ENCODE measurements at regions not wholly inside any gene's neighbourhood (a gene's known extent, or its start where the extent isn't known, plus 50 kb on each side); places are given as distances from the start of the nearest gene placed in this dataset.

DNA sequence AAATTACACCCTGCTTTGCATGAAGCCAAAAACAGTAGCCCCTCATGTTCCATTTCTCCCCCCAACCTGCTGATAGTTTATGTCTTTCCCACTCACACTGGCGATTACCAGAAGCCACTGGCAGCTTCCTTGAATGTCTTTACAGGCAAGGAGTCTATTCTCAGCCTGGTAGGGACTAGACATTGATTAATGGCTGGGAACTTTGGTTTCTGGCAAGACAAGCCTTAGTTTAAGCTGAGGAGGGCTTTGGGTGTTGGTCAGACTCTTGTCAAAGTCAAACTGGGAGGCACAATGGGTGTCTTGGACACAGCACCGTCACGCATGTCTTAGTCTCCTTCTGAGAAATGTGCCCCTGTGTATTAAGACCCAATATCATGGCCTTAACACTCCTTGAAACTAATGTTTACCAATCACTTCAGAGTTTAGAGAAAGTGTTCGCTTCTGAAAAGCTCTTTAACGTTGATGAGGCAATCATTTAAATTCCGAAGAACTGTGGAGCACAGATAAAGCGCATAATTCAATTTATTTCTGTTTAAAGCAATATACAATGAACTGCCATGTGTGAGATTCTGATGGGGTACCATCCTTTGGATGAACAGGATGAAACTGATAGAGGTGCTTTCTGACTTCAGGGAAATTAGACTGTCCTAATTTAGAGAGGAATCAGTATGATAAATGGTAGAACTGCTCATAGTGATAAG, 53.9 kb upstream of the CPEB4 start (continued):
- no peak for TF ChIP-seq KDM5B (IDR thresholded peaks at IDR 0.05; ENCODE audit: insufficient replicate concordance, low read depth, low read length)

DNA sequence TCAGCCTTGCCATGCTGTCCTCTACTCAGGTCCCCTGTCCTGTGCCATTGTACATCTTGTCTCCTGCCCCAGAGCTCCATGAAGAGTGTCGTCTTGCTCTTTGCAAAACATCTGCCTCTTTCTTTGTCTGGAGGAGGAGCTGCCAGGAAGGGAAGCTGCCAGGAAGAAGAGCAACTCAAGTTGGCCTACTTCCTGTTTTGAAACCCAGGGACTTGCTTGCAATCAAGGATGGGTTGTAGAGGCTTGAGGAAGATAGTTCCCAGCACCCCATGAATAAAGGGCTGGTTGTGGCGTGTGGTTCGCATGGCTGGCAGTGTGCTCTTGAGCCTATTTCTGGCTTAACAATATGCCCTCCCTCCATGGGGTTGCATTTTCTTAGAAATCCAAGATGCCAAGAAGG, 53.0 kb upstream of the CPEB4 start:
- ChIA-PET POLR2A (interaction anchor here (0.7 to 1.3 kb wide), 8 partner anchors 9 to 107 kb away, joined by 3 to 7 read pairs (median 4); no protein-coding TSS in a partner anchor), CTCF (ENCODE audit: low intra/inter-chr PET ratio) (no interaction called here)
- BruUV-seq (replicated peaks) = no TSS peak
- FAIRE-seq (no peak), DNase-seq (ENCODE audit: extremely low read depth in 1 of 4, low spot score in 3 of 4) (no peak), ATAC-seq (no peak)
- intact Hi-C loops (cut with micrococcal nuclease) = loop anchor here (5.0 kb wide), 2 partner anchors 137 to 208 kb away; no protein-coding TSS in a partner anchor
- H3K79me2 ChIP-seq (ENCODE audit: control insufficient read depth, insufficient read depth, low read length) = no peaks in the 10 kb centered on the region
- H3K36me3 ChIP-seq (ENCODE audit: control insufficient read depth, insufficient read depth, low read length) = no peaks in the 10 kb centered on the region
- H3K27me3 ChIP-seq (ENCODE audit: control insufficient read depth in 2 of 2, insufficient read depth in 2 of 2, low read length in 2 of 2) = no peaks in the 10 kb centered on the region
- H3K9ac ChIP-seq (ENCODE audit: insufficient read depth in 1 of 2, low read depth in 2 of 2, low read length in 2 of 2) = no peak overlapping the region
- H3K4me3 ChIP-seq = no peak overlapping the region
- H3K4me1 ChIP-seq (replicated peaks in 1 of 2; ENCODE audit: control insufficient read depth in 2 of 2, insufficient read depth in 2 of 2, low read length in 2 of 2) = peaks cover 20 to 65% of the 10 kb centered on the region in 2 experiments
- H3K9me3 ChIP-seq (replicated peaks; ENCODE audit: control insufficient read depth, insufficient read depth, low read depth, low read length) = no peaks in the 10 kb centered on the region; the same call in 1 of the 2 replicates
- no peak overlapping the region for H3K27ac ChIP-seq (ENCODE audit: extremely low read depth, low read depth, low read length)
- H3K9me1 ChIP-seq (ENCODE audit: control insufficient read depth, insufficient read depth, low read length) = no peaks in the 10 kb centered on the region
- H2AFZ ChIP-seq (ENCODE audit: low read depth, low read length) = peak overlapping the region; percentile 76; the same call in 1 of the 2 replicates
- WGBS (ENCODE audit: insufficient coverage, low coverage, missing lambda C conversion rate) = 76% methylated on average over 3 of the region's 3 CpGs
- TF ChIP-seq SETDB1 (IDR thresholded peaks at IDR 0.05; ENCODE audit: low read length) (no peak), CREB1 (IDR thresholded peaks at IDR 0.05) (no peak), CREB1 (CRISPR knock-in tag; IDR thresholded peaks at IDR 0.05) (no peak), WHSC1 (IDR thresholded peaks at IDR 0.05; ENCODE audit: low read length) (no peak), PTTG1 (tag; IDR thresholded peaks at IDR 0.05; ENCODE audit: low read depth) (no peak), SPI1 (IDR thresholded peaks at IDR 0.05; ENCODE audit: borderline replicate concordance, low read depth, low read length) (0 out of 2 replicates have a peak, but pooled peaks have one; percentile 54), GABPA (tag; conservative IDR thresholded peaks at IDR 0.05; ENCODE audit: low read depth) (0 out of 2 replicates have a peak, but pooled peaks have one; percentile 18), ZFX (CRISPR knock-in tag; IDR thresholded peaks at IDR 0.05) (no peak), ZNF696 (CRISPR knock-in tag; conservative IDR thresholded peaks at IDR 0.05) (no peak)
- TF ChIP-seq, protein P1, sequence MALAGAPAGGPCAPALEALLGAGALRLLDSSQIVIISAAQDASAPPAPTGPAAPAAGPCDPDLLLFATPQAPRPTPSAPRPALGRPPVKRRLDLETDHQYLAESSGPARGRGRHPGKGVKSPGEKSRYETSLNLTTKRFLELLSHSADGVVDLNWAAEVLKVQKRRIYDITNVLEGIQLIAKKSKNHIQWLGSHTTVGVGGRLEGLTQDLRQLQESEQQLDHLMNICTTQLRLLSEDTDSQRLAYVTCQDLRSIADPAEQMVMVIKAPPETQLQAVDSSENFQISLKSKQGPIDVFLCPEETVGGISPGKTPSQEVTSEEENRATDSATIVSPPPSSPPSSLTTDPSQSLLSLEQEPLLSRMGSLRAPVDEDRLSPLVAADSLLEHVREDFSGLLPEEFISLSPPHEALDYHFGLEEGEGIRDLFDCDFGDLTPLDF (CRISPR knock-in tag; IDR thresholded peaks at IDR 0.05) = no peak
- TF ChIP-seq, protein P2, sequence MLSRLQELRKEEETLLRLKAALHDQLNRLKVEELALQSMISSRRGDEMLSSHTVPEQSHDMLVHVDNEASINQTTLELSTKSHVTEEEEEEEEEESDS (CRISPR knock-in tag; IDR thresholded peaks at IDR 0.05) = no peak
- TF ChIP-seq, protein P3, sequence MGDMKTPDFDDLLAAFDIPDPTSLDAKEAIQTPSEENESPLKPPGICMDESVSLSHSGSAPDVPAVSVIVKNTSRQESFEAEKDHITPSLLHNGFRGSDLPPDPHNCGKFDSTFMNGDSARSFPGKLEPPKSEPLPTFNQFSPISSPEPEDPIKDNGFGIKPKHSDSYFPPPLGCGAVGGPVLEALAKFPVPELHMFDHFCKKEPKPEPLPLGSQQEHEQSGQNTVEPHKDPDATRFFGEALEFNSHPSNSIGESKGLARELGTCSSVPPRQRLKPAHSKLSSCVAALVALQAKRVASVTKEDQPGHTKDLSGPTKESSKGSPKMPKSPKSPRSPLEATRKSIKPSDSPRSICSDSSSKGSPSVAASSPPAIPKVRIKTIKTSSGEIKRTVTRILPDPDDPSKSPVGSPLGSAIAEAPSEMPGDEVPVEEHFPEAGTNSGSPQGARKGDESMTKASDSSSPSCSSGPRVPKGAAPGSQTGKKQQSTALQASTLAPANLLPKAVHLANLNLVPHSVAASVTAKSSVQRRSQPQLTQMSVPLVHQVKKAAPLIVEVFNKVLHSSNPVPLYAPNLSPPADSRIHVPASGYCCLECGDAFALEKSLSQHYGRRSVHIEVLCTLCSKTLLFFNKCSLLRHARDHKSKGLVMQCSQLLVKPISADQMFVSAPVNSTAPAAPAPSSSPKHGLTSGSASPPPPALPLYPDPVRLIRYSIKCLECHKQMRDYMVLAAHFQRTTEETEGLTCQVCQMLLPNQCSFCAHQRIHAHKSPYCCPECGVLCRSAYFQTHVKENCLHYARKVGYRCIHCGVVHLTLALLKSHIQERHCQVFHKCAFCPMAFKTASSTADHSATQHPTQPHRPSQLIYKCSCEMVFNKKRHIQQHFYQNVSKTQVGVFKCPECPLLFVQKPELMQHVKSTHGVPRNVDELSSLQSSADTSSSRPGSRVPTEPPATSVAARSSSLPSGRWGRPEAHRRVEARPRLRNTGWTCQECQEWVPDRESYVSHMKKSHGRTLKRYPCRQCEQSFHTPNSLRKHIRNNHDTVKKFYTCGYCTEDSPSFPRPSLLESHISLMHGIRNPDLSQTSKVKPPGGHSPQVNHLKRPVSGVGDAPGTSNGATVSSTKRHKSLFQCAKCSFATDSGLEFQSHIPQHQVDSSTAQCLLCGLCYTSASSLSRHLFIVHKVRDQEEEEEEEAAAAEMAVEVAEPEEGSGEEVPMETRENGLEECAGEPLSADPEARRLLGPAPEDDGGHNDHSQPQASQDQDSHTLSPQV (IDR thresholded peaks at IDR 0.05) = 0 out of 2 replicates have a peak, but pooled peaks have one; percentile 2
- in situ Hi-C loops (cut with MboI) = no loop called here
- no peaks in the 10 kb centered on the region for H4K20me1 ChIP-seq (replicated peaks; ENCODE audit: control insufficient read depth, insufficient read depth, low read length)
- H3K4me2 ChIP-seq (ENCODE audit: insufficient read depth, low read length) = no peak overlapping the region

Data from K562 (cell line).